SK-N-DZ (cell line): ENCODE measurements at regions not wholly inside any gene's neighbourhood (a gene's known extent, or its start where the extent isn't known, plus 50 kb on each side); places are given as distances from the start of the nearest gene placed in this dataset.

ENCODE experiments used
- DNase-seq: peaks from one replicate; pipeline ENCODE4 v3.0.0-alpha.2; 2015; ENCODE audit warnings: low spot score
- small RNA-seq, 2 experiments: library from RNA; depleted of rRNA; stranded (forward); fragments of <200 nt; gene quantifications; one replicate each; pipeline ENCODE3, GENCODE V24; 2014

GRCh38 chr12:40616383-40616915, 75.8 kb upstream of the CNTN1 start:
- DNase-seq, result no peak

GRCh38 chr12:40618636-40619035, 73.6 kb upstream of the CNTN1 start:
- DNase-seq, result no peak

GRCh38 chr12:40620564-40621019, 71.6 kb upstream of the CNTN1 start:
- DNase-seq, result no peak

- peak; percentile 82 for DNase-seq
These were observed 69.9 kb upstream of the CNTN1 start for GRCh38 chr12:40622246-40622838.

- no peak for DNase-seq
These were observed 60.1 kb upstream of the CNTN1 start for GRCh38 chr12:40632171-40632570.

DNA sequence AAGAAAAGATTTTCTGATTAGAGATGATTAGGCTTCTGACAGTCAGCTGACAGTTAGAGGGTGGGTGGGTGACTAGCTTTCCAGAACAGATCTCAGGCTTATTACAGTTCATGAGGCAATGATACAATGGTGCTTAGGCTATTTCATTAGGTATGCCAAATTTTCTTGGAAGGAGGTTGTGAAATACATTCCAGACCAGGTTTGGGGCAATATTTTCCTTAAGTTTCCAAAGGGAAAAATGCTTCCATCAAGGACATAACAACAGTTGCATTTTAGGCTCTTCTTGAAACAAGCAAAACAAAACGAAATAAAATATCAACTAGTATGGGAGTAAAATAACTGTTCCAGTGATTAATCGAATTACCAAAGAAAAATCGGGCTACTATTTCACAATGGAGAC, 59.3 kb upstream of the CNTN1 start:
- DNase-seq, result no peak

DNA sequence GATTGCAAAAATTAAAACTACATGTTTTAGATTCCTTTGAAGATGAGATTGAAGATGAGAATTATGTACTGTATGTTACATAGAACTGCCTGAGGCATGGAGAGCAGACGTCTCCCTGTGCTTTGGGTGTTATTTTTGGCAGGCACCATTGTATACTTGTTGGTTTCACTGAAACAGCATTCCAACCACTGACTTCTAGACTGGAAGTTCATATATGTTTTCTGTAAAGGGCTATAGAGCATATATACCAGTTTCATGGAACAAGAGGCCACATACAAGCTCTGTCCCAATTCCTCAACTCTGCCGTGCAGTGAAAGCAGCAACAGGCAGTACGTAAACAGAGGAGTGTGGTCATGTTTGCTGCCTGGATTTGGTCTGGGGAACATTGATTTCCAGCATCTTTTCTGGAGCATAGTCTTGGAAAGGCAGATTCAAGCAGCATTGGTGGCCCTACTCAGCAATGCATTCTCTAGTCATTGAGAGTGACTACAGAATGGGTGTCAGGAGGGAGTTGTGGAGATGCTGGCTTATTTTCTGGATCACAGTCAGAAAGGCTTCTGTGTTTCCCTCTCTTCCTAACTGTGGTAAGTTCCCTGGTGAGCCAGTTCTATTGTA, 57.6 kb upstream of the CNTN1 start:
- DNase-seq, result no peak

DNA sequence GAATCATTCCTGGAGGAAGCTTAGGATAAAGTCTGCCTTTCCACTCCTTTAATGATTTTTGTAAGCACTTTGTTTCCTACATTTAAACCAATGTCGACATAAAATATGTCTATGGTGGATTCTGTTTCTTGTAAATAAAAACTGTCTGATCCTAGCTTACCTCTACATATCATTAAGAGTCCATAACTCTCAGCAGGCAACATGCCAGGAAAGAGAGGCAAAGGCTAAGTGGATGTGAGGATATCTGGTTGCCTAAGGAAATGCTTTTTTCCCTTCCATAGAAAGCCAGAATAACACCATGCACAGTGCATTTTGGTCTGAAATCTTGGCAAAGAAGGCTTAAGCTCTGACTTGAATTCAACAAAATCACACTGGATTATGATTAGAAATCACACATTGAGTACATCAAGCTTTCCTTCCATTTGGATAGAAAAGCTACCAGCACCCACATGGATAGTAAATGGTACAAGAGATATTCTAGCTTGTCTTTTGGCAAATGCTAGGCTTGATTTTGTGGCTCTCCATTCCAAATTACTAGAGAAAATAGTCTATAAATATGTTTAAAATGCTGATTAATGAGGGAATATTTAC, 57.0 kb upstream of the CNTN1 start:
- DNase-seq, result no peak

Small RNA genes lying in the stretch of these regions (small RNA-seq; reads per million reads assigned to genes)
- 0 reads per million in 2 experiments for gene RNU6-713P
